HepG2 (cell line): ENCODE measurements at regions not wholly inside any gene's neighbourhood (a gene's known extent, or its start where the extent isn't known, plus 50 kb on each side); places are given as distances from the start of the nearest gene placed in this dataset.

ENCODE experiments used
- CBX2 ChIP-seq, 2 experiments: fragments of 200-600 bp in 1 of 2; sonication (generic); formaldehyde crosslinking in 1 of 2; IDR thresholded peaks; 2 replicates each; pipeline versions ENCODE4 v1.7.0 to v1.8.1; 2018 to 2022; ENCODE audit warnings: low read depth in 2 of 2, low read length in 1 of 2, mild to moderate bottlenecking in 1 of 2, missing genetic modification reagents in 1 of 2
- GABPA ChIP-seq, 2 experiments: IDR thresholded peaks; 2 replicates each; pipeline ENCODE4 v1.6.1; 2011 to 2016; ENCODE audit warnings: low read depth in 2 of 2, low read length in 1 of 2, missing biosample characterization in 1 of 2, missing genetic modification characterization in 1 of 2
- HIVEP1 ChIP-seq: sonication (generic); formaldehyde crosslinking; IDR thresholded peaks from 2 replicates; pipeline ENCODE4 v1.4.0; 2020; ENCODE audit warnings: mild to moderate bottlenecking, missing genetic modification reagents
- ZNF556 ChIP-seq: sonication (generic); formaldehyde crosslinking; IDR thresholded peaks from 2 replicates; pipeline ENCODE4 v1.4.0; 2020; ENCODE audit warnings: mild to moderate bottlenecking, missing genetic modification reagents, borderline replicate concordance
- TF ChIP-seq, protein P1 (sequence below): sonication (generic); formaldehyde crosslinking; IDR thresholded peaks from 2 replicates; pipeline ENCODE4 v1.4.0; 2020; ENCODE audit warnings: mild to moderate bottlenecking, missing genetic modification reagents
- TF ChIP-seq, protein P2 (sequence below): IDR thresholded peaks from 2 replicates; pipeline ENCODE4 v1.6.1; 2016; ENCODE audit warnings: mild to moderate bottlenecking, missing biosample characterization, missing genetic modification reagents
- TF ChIP-seq, protein P3 (sequence below): sonication (generic); formaldehyde crosslinking; IDR thresholded peaks from 2 replicates; pipeline ENCODE4 v1.4.0; 2020; ENCODE audit warnings: missing genetic modification reagents, borderline replicate concordance

DNA sequence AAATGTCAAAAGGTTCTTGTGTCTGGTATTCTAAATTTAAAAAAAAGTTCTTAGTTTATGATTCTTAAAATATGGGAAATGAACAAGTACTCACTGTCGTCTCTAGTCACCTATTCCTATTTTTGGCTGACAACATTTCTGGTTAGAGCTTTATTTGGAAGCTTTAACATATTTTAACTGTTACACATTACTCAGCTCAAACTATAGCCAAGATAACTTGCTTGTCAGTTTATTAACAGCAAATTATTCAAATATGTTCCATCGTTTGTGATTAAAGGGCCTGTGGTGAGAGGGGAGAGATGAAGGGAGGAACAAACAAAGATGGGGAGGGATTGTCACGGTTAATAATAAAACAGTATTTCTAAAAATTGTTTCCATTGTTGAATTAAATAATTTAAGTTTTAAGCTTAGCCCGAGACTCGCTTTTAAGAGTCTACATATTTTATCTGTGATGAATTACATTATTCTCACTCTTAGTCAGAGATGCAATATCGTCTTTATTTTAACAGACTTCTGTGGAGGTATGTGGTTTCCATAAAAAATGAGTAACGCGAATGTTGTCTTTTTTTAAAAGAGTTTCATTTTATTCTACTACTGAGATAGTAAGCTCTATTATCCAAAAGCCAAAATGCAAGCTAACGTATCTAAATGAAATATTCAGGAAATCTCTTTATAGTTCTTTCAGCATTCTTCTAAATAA lies 321.9 kb upstream of the PMFBP1 start (continued):
- TF ChIP-seq, protein P1, sequence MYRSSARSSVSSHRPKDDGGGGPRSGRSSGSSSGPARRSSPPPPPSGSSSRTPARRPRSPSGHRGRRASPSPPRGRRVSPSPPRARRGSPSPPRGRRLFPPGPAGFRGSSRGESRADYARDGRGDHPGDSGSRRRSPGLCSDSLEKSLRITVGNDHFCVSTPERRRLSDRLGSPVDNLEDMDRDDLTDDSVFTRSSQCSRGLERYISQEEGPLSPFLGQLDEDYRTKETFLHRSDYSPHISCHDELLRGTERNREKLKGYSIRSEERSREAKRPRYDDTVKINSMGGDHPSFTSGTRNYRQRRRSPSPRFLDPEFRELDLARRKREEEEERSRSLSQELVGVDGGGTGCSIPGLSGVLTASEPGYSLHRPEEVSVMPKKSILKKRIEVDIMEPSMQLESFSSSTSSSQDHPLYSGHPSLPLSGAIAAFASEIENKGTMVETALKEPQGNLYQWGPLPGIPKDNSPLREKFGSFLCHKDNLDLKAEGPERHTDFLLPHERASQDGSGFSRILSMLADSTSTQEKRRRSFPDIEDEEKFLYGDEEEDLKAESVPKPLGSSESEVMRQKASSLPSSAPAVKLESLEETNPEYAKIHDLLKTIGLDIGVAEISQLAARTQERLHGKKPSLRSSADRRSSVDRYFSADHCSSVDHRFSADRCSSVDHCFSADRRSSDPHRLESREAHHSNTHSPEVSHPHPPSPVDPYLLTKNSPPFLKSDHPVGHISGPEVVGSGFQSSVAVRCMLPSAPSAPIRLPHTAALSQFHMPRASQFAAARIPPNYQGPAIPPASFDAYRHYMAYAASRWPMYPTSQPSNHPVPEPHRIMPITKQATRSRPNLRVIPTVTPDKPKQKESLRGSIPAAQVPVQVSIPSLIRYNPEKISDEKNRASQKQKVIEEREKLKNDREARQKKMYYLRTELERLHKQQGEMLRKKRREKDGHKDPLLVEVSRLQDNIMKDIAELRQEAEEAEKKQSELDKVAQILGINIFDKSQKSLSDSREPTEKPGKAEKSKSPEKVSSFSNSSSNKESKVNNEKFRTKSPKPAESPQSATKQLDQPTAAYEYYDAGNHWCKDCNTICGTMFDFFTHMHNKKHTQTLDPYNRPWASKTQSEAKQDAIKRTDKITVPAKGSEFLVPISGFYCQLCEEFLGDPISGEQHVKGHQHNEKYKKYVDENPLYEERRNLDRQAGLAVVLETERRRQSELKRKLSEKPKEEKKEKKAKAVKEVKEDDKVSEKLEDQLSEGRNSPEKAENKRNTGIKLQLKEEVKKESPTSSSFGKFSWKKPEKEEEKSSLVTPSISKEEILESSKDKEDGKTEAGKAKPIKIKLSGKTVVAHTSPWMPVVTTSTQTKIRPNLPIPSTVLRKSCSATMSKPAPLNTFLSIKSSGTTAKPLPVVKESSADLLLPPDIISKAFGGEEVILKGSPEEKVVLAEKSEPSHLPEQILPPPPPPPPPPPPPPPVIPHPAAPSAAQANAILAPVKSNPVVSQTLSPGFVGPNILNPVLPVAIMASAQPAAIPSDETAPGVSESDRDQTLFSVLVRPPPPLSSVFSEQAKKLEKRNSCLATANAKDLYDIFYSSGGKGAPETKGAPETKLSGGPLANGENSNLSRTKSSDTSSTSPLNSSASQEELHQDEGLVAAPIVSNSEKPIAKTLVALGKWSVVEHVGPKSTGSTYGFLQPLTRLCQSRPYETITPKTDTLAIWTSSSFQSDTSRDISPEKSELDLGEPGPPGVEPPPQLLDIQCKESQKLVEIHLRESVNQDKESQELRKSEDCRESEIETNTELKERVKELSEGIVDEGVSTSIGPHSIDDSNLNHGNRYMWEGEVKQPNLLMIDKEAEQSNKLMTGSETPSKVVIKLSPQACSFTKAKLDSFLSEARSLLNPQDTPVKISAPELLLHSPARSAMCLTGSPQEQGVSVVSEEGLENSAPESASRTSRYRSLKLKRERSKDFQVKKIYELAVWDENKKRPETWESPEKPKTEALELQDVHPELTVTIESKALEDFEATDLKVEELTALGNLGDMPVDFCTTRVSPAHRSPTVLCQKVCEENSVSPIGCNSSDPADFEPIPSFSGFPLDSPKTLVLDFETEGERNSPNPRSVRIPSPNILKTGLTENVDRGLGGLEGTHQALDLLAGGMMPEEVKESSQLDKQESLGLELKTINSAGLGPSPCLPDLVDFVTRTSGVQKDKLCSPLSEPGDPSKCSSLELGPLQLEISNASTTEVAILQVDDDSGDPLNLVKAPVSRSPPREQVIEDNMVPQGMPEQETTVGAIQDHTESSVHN (CRISPR knock-in tag), result no peak
- TF ChIP-seq HIVEP1 (CRISPR knock-in tag), result no peak
- TF ChIP-seq, protein P2, sequence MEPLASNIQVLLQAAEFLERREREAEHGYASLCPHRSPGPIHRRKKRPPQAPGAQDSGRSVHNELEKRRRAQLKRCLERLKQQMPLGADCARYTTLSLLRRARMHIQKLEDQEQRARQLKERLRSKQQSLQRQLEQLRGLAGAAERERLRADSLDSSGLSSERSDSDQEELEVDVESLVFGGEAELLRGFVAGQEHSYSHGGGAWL (CRISPR knock-in tag), result no peak
- TF ChIP-seq CBX2 (IDR thresholded peaks at IDR 0.05; ENCODE audit: low read depth, low read length), result no peak
- no peak for TF ChIP-seq CBX2 (CRISPR knock-in tag; IDR thresholded peaks at IDR 0.05; ENCODE audit: low read depth)
- TF ChIP-seq ZNF556 (CRISPR knock-in tag), result no peak
- no peak for TF ChIP-seq GABPA (IDR thresholded peaks at IDR 0.05; ENCODE audit: low read depth, low read length)
- no peak for TF ChIP-seq GABPA (CRISPR knock-in tag; IDR thresholded peaks at IDR 0.05; ENCODE audit: low read depth)
- TF ChIP-seq, protein P3, sequence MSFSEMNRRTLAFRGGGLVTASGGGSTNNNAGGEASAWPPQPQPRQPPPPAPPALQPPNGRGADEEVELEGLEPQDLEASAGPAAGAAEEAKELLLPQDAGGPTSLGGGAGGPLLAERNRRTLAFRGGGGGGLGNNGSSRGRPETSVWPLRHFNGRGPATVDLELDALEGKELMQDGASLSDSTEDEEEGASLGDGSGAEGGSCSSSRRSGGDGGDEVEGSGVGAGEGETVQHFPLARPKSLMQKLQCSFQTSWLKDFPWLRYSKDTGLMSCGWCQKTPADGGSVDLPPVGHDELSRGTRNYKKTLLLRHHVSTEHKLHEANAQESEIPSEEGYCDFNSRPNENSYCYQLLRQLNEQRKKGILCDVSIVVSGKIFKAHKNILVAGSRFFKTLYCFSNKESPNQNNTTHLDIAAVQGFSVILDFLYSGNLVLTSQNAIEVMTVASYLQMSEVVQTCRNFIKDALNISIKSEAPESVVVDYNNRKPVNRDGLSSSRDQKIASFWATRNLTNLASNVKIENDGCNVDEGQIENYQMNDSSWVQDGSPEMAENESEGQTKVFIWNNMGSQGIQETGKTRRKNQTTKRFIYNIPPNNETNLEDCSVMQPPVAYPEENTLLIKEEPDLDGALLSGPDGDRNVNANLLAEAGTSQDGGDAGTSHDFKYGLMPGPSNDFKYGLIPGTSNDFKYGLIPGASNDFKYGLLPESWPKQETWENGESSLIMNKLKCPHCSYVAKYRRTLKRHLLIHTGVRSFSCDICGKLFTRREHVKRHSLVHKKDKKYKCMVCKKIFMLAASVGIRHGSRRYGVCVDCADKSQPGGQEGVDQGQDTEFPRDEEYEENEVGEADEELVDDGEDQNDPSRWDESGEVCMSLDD (CRISPR knock-in tag), result no peak
